OCI-LY7 (cell line): ENCODE measurements at regions not wholly inside any gene's neighbourhood (a gene's known extent, or its start where the extent isn't known, plus 50 kb on each side); places are given as distances from the start of the nearest gene placed in this dataset.

Experiments
- CTCF ChIP-seq: fragments of 200-600 bp; sonication (generic); conservative IDR thresholded peaks from 2 replicates; pipeline ENCODE4 v1.5.1; 2014; ENCODE audit warnings: mild to moderate bottlenecking, antibody characterized with exemption, low read length, moderate library complexity, mixed read lengths
- EZH2phosphoT487 ChIP-seq: fragments of 200-600 bp; sonication (generic); IDR thresholded peaks from 2 replicates; pipeline ENCODE4 v1.6.1; 2018; ENCODE audit warnings: low read depth, borderline replicate concordance, mild to moderate bottlenecking, mixed run types, antibody characterized with exemption, low read length, moderate library complexity, mixed read lengths

GRCh38 chr4:60134099-60134498 lies 1066.0 kb upstream of the ADGRL3 start:
- TF ChIP-seq CTCF = no peak
- TF ChIP-seq EZH2phosphoT487 = no peak
